Thyroid gland (tissue), 4 donors: ENCODE measurements at regions not wholly inside any gene's neighbourhood (a gene's known extent, or its start where the extent isn't known, plus 50 kb on each side); places are given as distances from the start of the nearest gene placed in this dataset.

Experiments used
- DNase-seq, 2 donors: peaks; one replicate each; pipeline ENCODE4 v3.0.0-alpha.2; 2019
- H3K27ac ChIP-seq, 3 donors: fragments of 200-600 bp; sonication (generic); 1 replicate in 2 of 3; 2 replicates in 1 of 3; pipeline ENCODE4 v1.5.1; 2016 to 2019; ENCODE audit warnings: mild to moderate bottlenecking in 1 of 3, moderate library complexity in 1 of 3
- H3K27me3 ChIP-seq: fragments of 200-600 bp; sonication (generic); one replicate; pipeline ENCODE4 v1.5.1; 2019
- H3K36me3 ChIP-seq, 2 donors: fragments of 200-600 bp; sonication (generic); one replicate each; pipeline ENCODE4 v1.5.1; 2016 to 2019
- H3K4me1 ChIP-seq, 2 donors: fragments of 200-600 bp; sonication (generic); one replicate each; pipeline ENCODE4 v1.5.1; 2017 to 2019
- H3K4me3 ChIP-seq, 3 donors: fragments of 200-600 bp; sonication (generic); replicated peaks in 1 of 3; 1 replicate in 2 of 3; 2 replicates in 1 of 3; pipeline ENCODE4 v1.5.1; 2016; ENCODE audit warnings: mild to moderate bottlenecking in 1 of 3
- H3K9me3 ChIP-seq: fragments of 200-600 bp; sonication (generic); one replicate; pipeline ENCODE4 v1.5.1; 2017
- CTCF ChIP-seq, 6 experiments: fragments of 200-600 bp in 3 of 6; fragments of 450-650 bp in 3 of 6; sonication (generic) in 3 of 6; IDR thresholded peaks; one replicate each; pipeline ENCODE4 v1.5.1; 2016 to 2019; ENCODE audit warnings: antibody characterized with exemption in 6 of 6, mild to moderate bottlenecking in 2 of 6, inconsistent platforms in 1 of 6, moderate library complexity in 1 of 6
- POLR2A ChIP-seq, 2 donors: fragments of 450-650 bp; IDR thresholded peaks; one replicate each; pipeline ENCODE4 v1.6.1; 2017; ENCODE audit warnings: antibody characterized with exemption in 2 of 2, mild to moderate bottlenecking in 2 of 2, moderate library complexity in 1 of 2
- WGBS, 2 donors: methylation state at CpG; one replicate each; pipeline ENCODE4 v1.1.5; 2017; 5-methylcytosine and 5-hydroxymethylcytosine counted together
- intact Hi-C: fragments of 100-400 bp; cut with DNase I; formaldehyde crosslinking; loops from one replicate; pipeline ENCODE4 v1.15.1; 2023

GRCh38 chr1:11590395-11590794, 63.8 kb downstream of the FBXO2 start:
- DNase-seq, result no peak
- Histone ChIP-seq H3K27me3 (no peaks in the 10 kb centered on the region), H3K4me3 (no peak overlapping the region), H3K27ac (no peak overlapping the region), H3K4me1 (no peaks in the 10 kb centered on the region), H3K36me3 (no peaks in the 10 kb centered on the region), H3K9me3 (no peaks in the 10 kb centered on the region)
- 63% methylated on average over 3 of the region's 3 CpGs for WGBS, 2 donors
- intact Hi-C loops, result no loop called here
- TF ChIP-seq POLR2A (IDR thresholded peaks at IDR 0.05) (no peak), CTCF (IDR thresholded peaks at IDR 0.05) (no peak)
